K562 (cell line): ENCODE measurements at regions not wholly inside any gene's neighbourhood (a gene's known extent, or its start where the extent isn't known, plus 50 kb on each side); places are given as distances from the start of the nearest gene placed in this dataset.

ENCODE experiments used
- ATAC-seq: fragments of 200-7000 bp; cut with Tn5 transposase; 3 replicates; pipeline ENCODE4 v1.9.1; 2020; ENCODE audit warnings: moderate library complexity
- BruUV-seq: library from RNA; stranded (reverse); fragments of 400-500 nt; replicated peaks from 2 replicates; lab custom pipeline; 2021; lab: Mats Ljungman, UMichigan
- CTCF ChIA-PET: fragments of 300-600 bp; formaldehyde crosslinking; extraction: SDS; loops from one replicate; lab custom pipeline; 2021; ENCODE audit warnings: low intra/inter-chr PET ratio; lab: Yijun Ruan, JAX
- POLR2A ChIA-PET: fragments of 300-600, 350-650 bp; sonication (Branson Sonifier 250); formaldehyde crosslinking; extraction: SDS; loops from one replicate; lab custom pipeline; 2021; ENCODE audit warnings: antibody characterized with exemption, inconsistent platforms; lab: Yijun Ruan, JAX
- DNase-seq, 4 experiments: peaks; one replicate each; pipeline versions ENCODE4 v3.0.0 to v3.0.0-alpha.2; 2011 to 2018; ENCODE audit warnings: low spot score in 3 of 4, mixed read lengths in 3 of 4; ENCODE audit errors: extremely low read depth in 1 of 4
- FAIRE-seq: peaks from 2 replicates; lab custom pipeline; 2011; peaks lifted over from hg19 to GRCh38; lab: Jason Lieb, UNC
- H2AFZ ChIP-seq: 2 replicates; pipeline ENCODE4 v1.6.0; 2011; ENCODE audit warnings: low read depth, low read length, control low read depth, inconsistent platforms
- H3K27ac ChIP-seq: fragments of 200-600 bp; 3 replicates; pipeline ENCODE4 v1.8.0; 2011; ENCODE audit warnings: low read depth, mild to moderate bottlenecking, control low read depth, inconsistent platforms, low read length, moderate library complexity, mixed read lengths; ENCODE audit errors: extremely low read depth
- H3K27me3 ChIP-seq, 2 experiments: fragments of 300-600 bp in 1 of 2; 2 replicates in 1 of 2; 3 replicates in 1 of 2; pipeline versions ENCODE4 v1.6.0 to v1.8.0; 2011; ENCODE audit warnings: inconsistent platforms in 2 of 2, low read length in 2 of 2, mild to moderate bottlenecking in 1 of 2, mixed read lengths in 1 of 2, moderate library complexity in 1 of 2; ENCODE audit not compliant: control insufficient read depth in 2 of 2, insufficient read depth in 2 of 2
- H3K36me3 ChIP-seq: fragments of 300-600 bp; 3 replicates; pipeline ENCODE4 v1.8.0; 2011; ENCODE audit warnings: mild to moderate bottlenecking, low read length, inconsistent platforms; ENCODE audit not compliant: control insufficient read depth, insufficient read depth
- H3K4me1 ChIP-seq, 2 experiments: fragments of 200-600 bp in 1 of 2; replicated peaks in 1 of 2; 2 replicates in 1 of 2; 3 replicates in 1 of 2; pipeline versions ENCODE4 v1.5.1 to v1.8.0; 2011; ENCODE audit warnings: inconsistent platforms in 2 of 2, low read length in 2 of 2, mild to moderate bottlenecking in 1 of 2, mixed read lengths in 1 of 2, moderate library complexity in 1 of 2; ENCODE audit not compliant: control insufficient read depth in 2 of 2, insufficient read depth in 2 of 2
- H3K4me2 ChIP-seq: 2 replicates; pipeline ENCODE4 v1.6.1; 2011; ENCODE audit warnings: low read length, control low read depth, inconsistent platforms, mixed read lengths; ENCODE audit not compliant: insufficient read depth
- H3K4me3 ChIP-seq: fragments of 200-600 bp; sonication (generic), shearing (Covaris generic); 2 replicates; pipeline ENCODE4 v1.5.1; 2016; ENCODE audit warnings: control low read depth, inconsistent platforms
- H3K79me2 ChIP-seq: fragments of 200-600 bp; 3 replicates; pipeline ENCODE4 v1.8.0; 2011; ENCODE audit warnings: low read length, inconsistent platforms; ENCODE audit not compliant: control insufficient read depth, insufficient read depth
- H3K9ac ChIP-seq, 2 experiments: 2 replicates each; pipeline versions ENCODE4 v1.6.0 to v1.6.1; 2011; ENCODE audit warnings: low read depth in 2 of 2, low read length in 2 of 2, control low read depth in 1 of 2, inconsistent platforms in 1 of 2, mild to moderate bottlenecking in 1 of 2, mixed read lengths in 1 of 2; ENCODE audit not compliant: insufficient read depth in 1 of 2
- H3K9me1 ChIP-seq: one replicate; pipeline ENCODE4 v1.6.0; 2011; ENCODE audit warnings: inconsistent platforms, mild to moderate bottlenecking, low read length, moderate library complexity; ENCODE audit not compliant: control insufficient read depth, insufficient read depth
- H3K9me3 ChIP-seq: replicated peaks from 2 replicates; pipeline ENCODE4 v1.5.1; 2011; ENCODE audit warnings: low read depth, low read length, inconsistent platforms; ENCODE audit not compliant: control insufficient read depth, insufficient read depth
- H4K20me1 ChIP-seq: replicated peaks from 2 replicates; pipeline ENCODE4 v1.6.1; 2011; ENCODE audit warnings: low read length, inconsistent platforms, mixed read lengths; ENCODE audit not compliant: control insufficient read depth, insufficient read depth
- ADNP ChIP-seq: fragments of 200-800 bp; sonication (Bioruptor generic); IDR thresholded peaks from 2 replicates; pipeline ENCODE4 v1.6.1; 2016; ENCODE audit warnings: missing genetic modification characterization, missing compliant biosample characterization
- DMBX1 ChIP-seq: fragments of 250-450 bp; sonication (Bioruptor Pico); IDR thresholded peaks from 2 replicates; pipeline ENCODE4 v1.8.0; 2022; ENCODE audit warnings: inconsistent platforms, mild to moderate bottlenecking, moderate library complexity, borderline replicate concordance
- ETV6 ChIP-seq, 3 experiments: fragments of 150-350 bp in 1 of 3; sonication (generic) in 1 of 3; formaldehyde crosslinking in 1 of 3; IDR thresholded peaks; 2 replicates each; pipeline versions ENCODE4 v1.6.1 to v1.8.0; 2014 to 2022; ENCODE audit warnings: borderline replicate concordance in 2 of 3, low read depth in 2 of 3, antibody characterized with exemption in 1 of 3, low read length in 1 of 3, mild to moderate bottlenecking in 1 of 3, missing genetic modification reagents in 1 of 3
- KAT8 ChIP-seq: fragments of 450-650 bp; IDR thresholded peaks from 2 replicates; pipeline ENCODE4 v1.6.1; 2016; ENCODE audit warnings: low read depth, mild to moderate bottlenecking
- KLF16 ChIP-seq: IDR thresholded peaks from 2 replicates; pipeline ENCODE4 v1.6.1; 2016; ENCODE audit warnings: antibody characterized with exemption
- NFRKB ChIP-seq: fragments of 450-650 bp; IDR thresholded peaks from 2 replicates; pipeline ENCODE4 v1.6.1; 2016; ENCODE audit warnings: low read depth
- XRCC3 ChIP-seq: fragments of 450-650 bp; IDR thresholded peaks from 2 replicates; pipeline ENCODE4 v1.6.1; 2017; ENCODE audit warnings: mild to moderate bottlenecking, moderate library complexity
- ZBTB17 ChIP-seq: fragments of 450-650 bp; formaldehyde crosslinking; IDR thresholded peaks from 2 replicates; pipeline ENCODE4 v1.4.0; 2020; ENCODE audit warnings: mild to moderate bottlenecking
- ZNF121 ChIP-seq: sonication (generic); formaldehyde crosslinking; conservative IDR thresholded peaks from 2 replicates; pipeline ENCODE4 v1.8.0; 2022; ENCODE audit warnings: missing genetic modification reagents
- ZNF197 ChIP-seq: fragments of 200-800 bp; sonication (Bioruptor generic); IDR thresholded peaks from 2 replicates; pipeline ENCODE4 v1.6.1; 2016; ENCODE audit warnings: low read depth, missing genetic modification characterization, missing compliant biosample characterization
- ZNF507 ChIP-seq: conservative IDR thresholded peaks from 2 replicates; pipeline ENCODE4 v1.6.1; 2017; ENCODE audit warnings: missing genetic modification characterization, missing compliant biosample characterization
- ZNF780A ChIP-seq: fragments of 250-450 bp; sonication (Bioruptor Pico); IDR thresholded peaks from 2 replicates; pipeline ENCODE4 v1.5.0; 2021; ENCODE audit warnings: mild to moderate bottlenecking
- WGBS: fragments of 100-300 bp; shearing (Covaris generic); methylation state at CpG from one replicate; pipeline ENCODE4 v1.1.6; 2016; ENCODE audit warnings: low coverage, mixed read lengths; ENCODE audit not compliant: insufficient coverage; ENCODE audit errors: missing lambda C conversion rate; 5-methylcytosine and 5-hydroxymethylcytosine counted together
- in situ Hi-C: fragments of 300-500 bp; cut with MboI; formaldehyde crosslinking; loops from 4 replicates; pipeline ENCODE4 v1.15.0; 2018; ENCODE audit warnings: inconsistent platforms, mixed read lengths
- intact Hi-C: fragments of 100-400 bp; cut with micrococcal nuclease; formaldehyde crosslinking; loops from 2 replicates; pipeline ENCODE4 v1.14.2; 2022
- TF ChIP-seq, protein P1 (sequence below): fragments of 250-450 bp; sonication (Bioruptor Pico); IDR thresholded peaks from 2 replicates; pipeline ENCODE4 v1.5.0; 2021; ENCODE audit warnings: mild to moderate bottlenecking, borderline replicate concordance
- TF ChIP-seq, protein P2 (sequence below): fragments of 450-650 bp; IDR thresholded peaks from 2 replicates; pipeline ENCODE4 v1.6.1; 2016
- TF ChIP-seq, protein P3 (sequence below): fragments of 450-650 bp; formaldehyde crosslinking; IDR thresholded peaks from 2 replicates; pipeline ENCODE4 v1.4.0; 2020; ENCODE audit warnings: mild to moderate bottlenecking, moderate library complexity
- TF ChIP-seq, protein P4 (sequence below): sonication (generic); formaldehyde crosslinking; IDR thresholded peaks from 2 replicates; pipeline ENCODE4 v1.8.1; 2023; ENCODE audit warnings: mild to moderate bottlenecking, missing genetic modification reagents, moderate library complexity

DNA sequence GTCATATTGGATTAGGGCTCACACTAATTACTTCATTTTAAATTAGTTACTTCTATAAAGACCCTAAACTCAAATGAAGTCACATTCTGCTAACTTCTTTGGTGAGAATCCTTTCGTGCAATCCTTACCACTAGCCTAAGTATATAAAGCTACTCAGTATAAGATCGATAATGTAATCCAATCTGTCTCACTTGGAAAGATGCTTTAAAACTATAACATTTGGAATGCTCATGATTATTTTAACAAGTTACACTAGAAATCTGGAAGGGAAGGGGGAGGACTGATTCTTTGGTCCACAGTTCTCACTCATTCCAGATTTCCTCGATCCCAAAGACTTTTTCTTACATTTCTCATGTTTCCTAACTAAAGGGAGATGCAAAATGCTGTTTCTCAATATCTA, 336.4 kb upstream of the SLIT2 start (continued):
- TF ChIP-seq, protein P1, sequence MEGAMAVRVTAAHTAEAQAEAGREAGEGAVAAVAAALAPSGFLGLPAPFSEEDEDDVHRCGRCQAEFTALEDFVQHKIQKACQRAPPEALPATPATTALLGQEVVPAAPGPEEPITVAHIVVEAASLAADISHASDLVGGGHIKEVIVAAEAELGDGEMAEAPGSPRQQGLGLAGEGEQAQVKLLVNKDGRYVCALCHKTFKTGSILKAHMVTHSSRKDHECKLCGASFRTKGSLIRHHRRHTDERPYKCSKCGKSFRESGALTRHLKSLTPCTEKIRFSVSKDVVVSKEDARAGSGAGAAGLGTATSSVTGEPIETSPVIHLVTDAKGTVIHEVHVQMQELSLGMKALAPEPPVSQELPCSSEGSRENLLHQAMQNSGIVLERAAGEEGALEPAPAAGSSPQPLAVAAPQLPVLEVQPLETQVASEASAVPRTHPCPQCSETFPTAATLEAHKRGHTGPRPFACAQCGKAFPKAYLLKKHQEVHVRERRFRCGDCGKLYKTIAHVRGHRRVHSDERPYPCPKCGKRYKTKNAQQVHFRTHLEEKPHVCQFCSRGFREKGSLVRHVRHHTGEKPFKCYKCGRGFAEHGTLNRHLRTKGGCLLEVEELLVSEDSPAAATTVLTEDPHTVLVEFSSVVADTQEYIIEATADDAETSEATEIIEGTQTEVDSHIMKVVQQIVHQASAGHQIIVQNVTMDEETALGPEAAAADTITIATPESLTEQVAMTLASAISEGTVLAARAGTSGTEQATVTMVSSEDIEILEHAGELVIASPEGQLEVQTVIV (CRISPR knock-in tag): no peak
- TF ChIP-seq, protein P2, sequence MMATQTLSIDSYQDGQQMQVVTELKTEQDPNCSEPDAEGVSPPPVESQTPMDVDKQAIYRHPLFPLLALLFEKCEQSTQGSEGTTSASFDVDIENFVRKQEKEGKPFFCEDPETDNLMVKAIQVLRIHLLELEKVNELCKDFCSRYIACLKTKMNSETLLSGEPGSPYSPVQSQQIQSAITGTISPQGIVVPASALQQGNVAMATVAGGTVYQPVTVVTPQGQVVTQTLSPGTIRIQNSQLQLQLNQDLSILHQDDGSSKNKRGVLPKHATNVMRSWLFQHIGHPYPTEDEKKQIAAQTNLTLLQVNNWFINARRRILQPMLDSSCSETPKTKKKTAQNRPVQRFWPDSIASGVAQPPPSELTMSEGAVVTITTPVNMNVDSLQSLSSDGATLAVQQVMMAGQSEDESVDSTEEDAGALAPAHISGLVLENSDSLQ: no peak
- TF ChIP-seq ZBTB17 (CRISPR knock-in tag) (no peak), ZNF780A (no peak), KLF16 (no peak)

DNA sequence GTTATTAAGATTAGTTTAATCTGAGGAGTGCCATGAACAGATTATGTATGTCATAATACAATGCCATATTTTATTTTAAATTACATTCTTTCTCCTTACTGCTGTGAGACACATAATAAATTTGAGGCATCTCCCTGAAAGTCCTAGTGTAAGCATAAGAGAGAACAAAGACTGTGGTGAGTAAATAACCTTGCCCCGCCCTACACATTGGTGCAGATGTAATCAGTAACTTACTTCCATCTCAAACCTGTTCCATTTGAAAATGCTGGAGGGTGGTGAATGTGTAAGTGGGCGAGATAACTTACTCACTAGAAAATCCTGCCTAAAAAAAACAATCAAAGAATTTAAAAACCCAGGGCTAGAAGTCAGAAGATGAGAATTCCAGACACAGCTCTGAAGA, 338.1 kb upstream of the SLIT2 start:
- ChIA-PET CTCF (no interaction called here), POLR2A (no interaction called here)
- TF ChIP-seq KAT8 (no peak), XRCC3 (no peak), NFRKB (no peak), ADNP (no peak), ZNF507 (tag) (no peak), ETV6 (IDR thresholded peaks at IDR 0.05; ENCODE audit: borderline replicate concordance in 1 of 2, low read depth in 2 of 2, low read length in 1 of 2) (no peak), ETV6 (CRISPR knock-in tag; IDR thresholded peaks at IDR 0.05; ENCODE audit: borderline replicate concordance) (no peak), ZNF197 (CRISPR knock-in tag) (no peak), ZNF121 (no peak), DMBX1 (CRISPR knock-in tag) (no peak)
- TF ChIP-seq, protein P3, sequence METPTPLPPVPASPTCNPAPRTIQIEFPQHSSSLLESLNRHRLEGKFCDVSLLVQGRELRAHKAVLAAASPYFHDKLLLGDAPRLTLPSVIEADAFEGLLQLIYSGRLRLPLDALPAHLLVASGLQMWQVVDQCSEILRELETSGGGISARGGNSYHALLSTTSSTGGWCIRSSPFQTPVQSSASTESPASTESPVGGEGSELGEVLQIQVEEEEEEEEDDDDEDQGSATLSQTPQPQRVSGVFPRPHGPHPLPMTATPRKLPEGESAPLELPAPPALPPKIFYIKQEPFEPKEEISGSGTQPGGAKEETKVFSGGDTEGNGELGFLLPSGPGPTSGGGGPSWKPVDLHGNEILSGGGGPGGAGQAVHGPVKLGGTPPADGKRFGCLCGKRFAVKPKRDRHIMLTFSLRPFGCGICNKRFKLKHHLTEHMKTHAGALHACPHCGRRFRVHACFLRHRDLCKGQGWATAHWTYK (CRISPR knock-in tag): no peak
- TF ChIP-seq, protein P4, sequence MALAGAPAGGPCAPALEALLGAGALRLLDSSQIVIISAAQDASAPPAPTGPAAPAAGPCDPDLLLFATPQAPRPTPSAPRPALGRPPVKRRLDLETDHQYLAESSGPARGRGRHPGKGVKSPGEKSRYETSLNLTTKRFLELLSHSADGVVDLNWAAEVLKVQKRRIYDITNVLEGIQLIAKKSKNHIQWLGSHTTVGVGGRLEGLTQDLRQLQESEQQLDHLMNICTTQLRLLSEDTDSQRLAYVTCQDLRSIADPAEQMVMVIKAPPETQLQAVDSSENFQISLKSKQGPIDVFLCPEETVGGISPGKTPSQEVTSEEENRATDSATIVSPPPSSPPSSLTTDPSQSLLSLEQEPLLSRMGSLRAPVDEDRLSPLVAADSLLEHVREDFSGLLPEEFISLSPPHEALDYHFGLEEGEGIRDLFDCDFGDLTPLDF (CRISPR knock-in tag): no peak
- no peak overlapping the region for H3K27ac ChIP-seq
- no peak overlapping the region for H3K4me3 ChIP-seq
- no peaks in the 10 kb centered on the region for H3K4me1 ChIP-seq
- FAIRE-seq (no peak), ATAC-seq (no peak), DNase-seq (no peak)
- H3K9me1 ChIP-seq: no peaks in the 10 kb centered on the region
- intact Hi-C loops: no loop called here
- no peak overlapping the region for H3K9ac ChIP-seq
- H3K36me3 ChIP-seq: no peaks in the 10 kb centered on the region
- 0% methylated on average over 2 of the region's 2 CpGs for WGBS
- no peak overlapping the region for H3K4me2 ChIP-seq
- no peaks in the 10 kb centered on the region for H3K9me3 ChIP-seq
- no peaks in the 10 kb centered on the region for H4K20me1 ChIP-seq
- H2AFZ ChIP-seq: no peak overlapping the region
- in situ Hi-C loops: no loop called here
- BruUV-seq: no TSS peak
- H3K27me3 ChIP-seq: no peaks in the 10 kb centered on the region
- no peaks in the 10 kb centered on the region for H3K79me2 ChIP-seq
